ENCODE measurements at regions not wholly inside any gene's neighbourhood (a gene's known extent, or its start where the extent isn't known, plus 50 kb on each side); places are given as distances from the start of the nearest gene placed in this dataset.

DNA sequence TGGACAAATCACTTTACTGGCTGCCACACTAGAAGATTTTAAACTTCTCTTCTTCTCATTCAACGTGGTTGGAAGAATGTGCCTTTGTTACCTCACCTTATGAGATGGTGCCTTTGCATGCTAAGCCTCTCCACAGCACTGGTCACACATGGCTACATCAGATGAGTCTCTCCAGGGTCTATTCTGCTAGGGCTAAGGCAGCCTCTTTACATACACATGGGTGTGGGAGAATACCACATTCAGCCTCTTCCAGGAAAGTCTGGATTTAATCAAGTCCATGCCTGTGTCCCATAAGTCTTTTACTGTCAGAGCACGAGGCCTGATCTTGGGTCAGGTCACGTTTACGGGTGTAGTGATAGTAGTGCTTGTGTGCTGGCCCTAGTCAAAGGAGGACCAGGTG is 701.5 kb downstream of the SORCS3 start:
- no peak for DNase-seq
- WGBS, 5 donors = 36 to 69% (median 55%) methylated on average over 4 of the region's 4 CpGs
- TF ChIP-seq POLR2AphosphoS5 (IDR thresholded peaks at IDR 0.05) (no peak), POLR2A (IDR thresholded peaks at IDR 0.05) (no peak)
- TF ChIP-seq, protein P1, sequence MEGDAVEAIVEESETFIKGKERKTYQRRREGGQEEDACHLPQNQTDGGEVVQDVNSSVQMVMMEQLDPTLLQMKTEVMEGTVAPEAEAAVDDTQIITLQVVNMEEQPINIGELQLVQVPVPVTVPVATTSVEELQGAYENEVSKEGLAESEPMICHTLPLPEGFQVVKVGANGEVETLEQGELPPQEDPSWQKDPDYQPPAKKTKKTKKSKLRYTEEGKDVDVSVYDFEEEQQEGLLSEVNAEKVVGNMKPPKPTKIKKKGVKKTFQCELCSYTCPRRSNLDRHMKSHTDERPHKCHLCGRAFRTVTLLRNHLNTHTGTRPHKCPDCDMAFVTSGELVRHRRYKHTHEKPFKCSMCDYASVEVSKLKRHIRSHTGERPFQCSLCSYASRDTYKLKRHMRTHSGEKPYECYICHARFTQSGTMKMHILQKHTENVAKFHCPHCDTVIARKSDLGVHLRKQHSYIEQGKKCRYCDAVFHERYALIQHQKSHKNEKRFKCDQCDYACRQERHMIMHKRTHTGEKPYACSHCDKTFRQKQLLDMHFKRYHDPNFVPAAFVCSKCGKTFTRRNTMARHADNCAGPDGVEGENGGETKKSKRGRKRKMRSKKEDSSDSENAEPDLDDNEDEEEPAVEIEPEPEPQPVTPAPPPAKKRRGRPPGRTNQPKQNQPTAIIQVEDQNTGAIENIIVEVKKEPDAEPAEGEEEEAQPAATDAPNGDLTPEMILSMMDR (IDR thresholded peaks at IDR 0.05 in 8 of 11, conservative IDR thresholded peaks at IDR 0.05 in 3 of 11) = no peak
- no peak overlapping the region for H3K4me3 ChIP-seq
- H3K27ac ChIP-seq = no peak overlapping the region
- intact Hi-C loops (cut with DNase I; ENCODE audit: low total_unique reads) = no loop called here
- no peaks in the 10 kb centered on the region for H3K4me1 ChIP-seq
- peaks cover 0 to 5% (median 0%) of the 10 kb centered on the region in 8 donors for H3K9me3 ChIP-seq
- H3K27me3 ChIP-seq (replicated peaks in 1 of 7) = no peaks in the 10 kb centered on the region
- no peaks in the 10 kb centered on the region for H3K36me3 ChIP-seq

DNA sequence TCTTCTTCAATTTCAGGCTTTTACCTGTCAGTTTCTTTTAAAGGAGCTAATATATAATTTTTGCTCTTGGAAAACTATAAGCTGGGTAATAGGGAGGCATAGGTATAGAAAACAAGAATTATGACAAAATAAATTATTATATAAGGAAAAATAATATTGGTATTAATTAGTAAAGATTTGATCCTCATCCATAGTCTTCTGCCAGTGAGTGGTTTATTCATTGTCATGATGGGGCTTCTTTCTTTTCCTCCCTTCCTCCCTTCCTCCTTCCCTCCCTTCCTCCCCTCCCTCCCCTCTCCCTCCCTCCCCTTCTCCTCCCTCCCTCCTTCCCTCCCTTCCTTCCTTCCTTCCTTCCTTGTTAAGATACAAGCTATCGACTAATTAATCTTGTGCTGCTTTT is 698.6 kb downstream of the SORCS3 start:
- 38 to 67% (median 58%) methylated on average over 1 of the region's 1 CpG for whole genome bisulfite sequencing, 5 donors
- H3K9me3 ChIP-seq = peaks cover 0 to 11% (median 2%) of the 10 kb centered on the region in 8 donors
- no peak for TF ChIP-seq POLR2AphosphoS5 (IDR thresholded peaks at IDR 0.05)
- TF ChIP-seq, protein P1 (IDR thresholded peaks at IDR 0.05 in 8 of 11, conservative IDR thresholded peaks at IDR 0.05 in 3 of 11) = no peak
- no peak for TF ChIP-seq POLR2A (IDR thresholded peaks at IDR 0.05)
- no peaks in the 10 kb centered on the region for H3K36me3 ChIP-seq
- intact Hi-C loops (cut with DNase I; ENCODE audit: low total_unique reads) = no loop called here
- no peaks in the 10 kb centered on the region for H3K4me1 ChIP-seq
- no peaks in the 10 kb centered on the region for H3K27me3 ChIP-seq (replicated peaks in 1 of 7)
- no peak for DNase-seq
- H3K27ac ChIP-seq = no peak overlapping the region
- H3K4me3 ChIP-seq = no peak overlapping the region

DNA sequence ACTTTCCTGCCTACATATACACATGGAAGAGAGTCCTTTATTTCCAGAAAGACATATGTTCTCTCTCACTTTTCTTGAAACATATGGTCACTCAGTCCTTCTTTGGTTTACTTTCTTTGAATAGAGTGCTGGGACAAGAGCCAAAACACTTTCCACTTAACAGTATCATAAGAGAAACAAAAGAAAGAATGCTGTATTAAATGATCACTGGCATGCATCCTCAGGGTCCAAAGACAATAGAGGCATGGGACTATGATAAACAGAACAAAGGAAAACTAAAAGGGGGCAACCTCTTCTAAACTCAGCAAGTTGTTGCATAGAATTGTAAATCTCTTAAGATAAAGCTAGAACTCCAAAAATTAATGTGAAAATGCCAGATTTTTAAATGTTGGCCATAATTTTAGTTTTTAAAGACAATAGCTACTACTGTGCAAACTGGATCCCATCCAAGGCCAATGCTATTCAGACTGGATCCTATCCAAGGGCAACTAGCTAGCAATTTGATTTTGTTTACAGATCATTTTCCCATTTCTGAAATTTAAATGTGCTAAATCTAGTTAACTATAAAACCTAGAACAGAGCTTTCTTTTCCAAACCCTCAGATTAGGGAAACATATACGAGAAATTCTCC is 687.5 kb downstream of the SORCS3 start:
- Histone ChIP-seq H3K36me3 (no peaks in the 10 kb centered on the region), H3K9me3 (peaks cover 0 to 1% (median 0%) of the 10 kb centered on the region in 8 donors), H3K4me3 (no peak overlapping the region), H3K27me3 (replicated peaks in 1 of 7) (no peaks in the 10 kb centered on the region), H3K27ac (no peak overlapping the region), H3K4me1 (no peaks in the 10 kb centered on the region)
- TF ChIP-seq, protein P1 (IDR thresholded peaks at IDR 0.05 in 8 of 11, conservative IDR thresholded peaks at IDR 0.05 in 3 of 11) = no peak
- no peak for TF ChIP-seq POLR2A (IDR thresholded peaks at IDR 0.05)
- TF ChIP-seq POLR2AphosphoS5 (IDR thresholded peaks at IDR 0.05) = no peak
- no peak for DNase-seq
- WGBS, 5 donors = 44 to 75% (median 65%) methylated on average over 1 of the region's 1 CpG
- intact Hi-C loops (cut with DNase I; ENCODE audit: low total_unique reads) = no loop called here

Small RNA genes in the stretch of these regions (small RNA-seq; reads per million reads assigned to genes)
- 0 reads per million in 4 donors for gene RNU6-463P

Data from spleen (tissue), 11 donors.